Renal pelvis (tissue), 1 donor: ENCODE measurements at regions not wholly inside any gene's neighbourhood (a gene's known extent, or its start where the extent isn't known, plus 50 kb on each side); places are given as distances from the start of the nearest gene placed in this dataset.
"Not testable (repeated sequence)": the region's sequence is repeated elsewhere in the genome, so short reads cannot be mapped to it uniquely, and the experiment has no call there.

Experiments
- DNase-seq: peaks from one replicate; pipeline ENCODE4 v3.0.0-alpha.2; 2013

- DNase-seq: no peak
These were observed 213.0 kb downstream of the NKX6-1 start for GRCh38 chr4:84286048-84286447.

GRCh38 chr4:84279678-84280077 lies 219.4 kb downstream of the NKX6-1 start:
- DNase-seq: no peak

GRCh38 chr4:84277923-84278322 lies 221.2 kb downstream of the NKX6-1 start:
- DNase-seq: no peak

- DNase-seq: no peak
These were observed 222.3 kb downstream of the NKX6-1 start for GRCh38 chr4:84276752-84277151.

GRCh38 chr4:84269536-84270044 lies 229.5 kb downstream of the NKX6-1 start:
- DNase-seq: no peak

- DNase-seq: no peak
These were observed 234.4 kb downstream of the NKX6-1 start for GRCh38 chr4:84264652-84265051.

- no peak for DNase-seq
These were observed 235.7 kb downstream of the NKX6-1 start for GRCh38 chr4:84263415-84263814.

GRCh38 chr4:84260495-84260894 lies 238.6 kb downstream of the NKX6-1 start:
- no peak for DNase-seq

GRCh38 chr4:84258905-84259830 lies 239.9 kb downstream of the NKX6-1 start:
- no peak for DNase-seq

GRCh38 chr4:84254537-84254936 lies 244.6 kb downstream of the NKX6-1 start:
- DNase-seq: no peak

- DNase-seq: no peak
These were observed 249.6 kb downstream of the NKX6-1 start for GRCh38 chr4:84249521-84249920.

GRCh38 chr4:84245042-84245441 lies 254.1 kb downstream of the NKX6-1 start:
- not testable (repeated sequence) for DNase-seq

- not testable (repeated sequence) for DNase-seq
These were observed 254.7 kb downstream of the NKX6-1 start for GRCh38 chr4:84244346-84244801.

- no peak for DNase-seq
These were observed 255.4 kb downstream of the NKX6-1 start for GRCh38 chr4:84243685-84244084.

- no peak for DNase-seq
These were observed 259.7 kb downstream of the NKX6-1 start for GRCh38 chr4:84239278-84239845.

- DNase-seq: peak; percentile 19
These were observed 260.6 kb downstream of the NKX6-1 start for GRCh38 chr4:84238247-84239090.

GRCh38 chr4:84237008-84237407 lies 262.1 kb downstream of the NKX6-1 start:
- DNase-seq: no peak

- DNase-seq: no peak
These were observed 263.8 kb downstream of the NKX6-1 start for GRCh38 chr4:84235126-84235944.

- DNase-seq: no peak
These were observed 266.6 kb downstream of the NKX6-1 start for GRCh38 chr4:84232309-84233095.

- DNase-seq: no peak
These were observed 267.5 kb downstream of the NKX6-1 start for GRCh38 chr4:84231539-84232055.
